Kidney (tissue), 13 donors: ENCODE measurements at regions not wholly inside any gene's neighbourhood (a gene's known extent, or its start where the extent isn't known, plus 50 kb on each side); places are given as distances from the start of the nearest gene placed in this dataset.

Experiments
- DNase-seq, 5 donors: peaks; one replicate each; pipeline ENCODE4 v3.0.0-alpha.2; 2013 to 2020
- FAIRE-seq: peaks from 2 replicates; lab custom pipeline; 2012; peaks lifted over from hg19 to GRCh38; lab: Jason Lieb, UNC
- H3K27ac ChIP-seq, 2 donors: one replicate each; pipeline ENCODE4 v1.7.0; 2013; ENCODE audit warnings: low read depth in 2 of 2, low read length in 2 of 2, inconsistent platforms in 1 of 2
- H3K27me3 ChIP-seq: one replicate; pipeline ENCODE4 v1.7.1; 2013; ENCODE audit warnings: low read length, inconsistent platforms; ENCODE audit not compliant: control insufficient read depth, insufficient read depth
- H3K36me3 ChIP-seq, 3 donors: one replicate each; pipeline versions ENCODE4 v1.7.0 to v1.7.1; 2013; ENCODE audit warnings: low read length in 3 of 3, control low read depth in 1 of 3, inconsistent platforms in 1 of 3; ENCODE audit not compliant: insufficient read depth in 3 of 3, control insufficient read depth in 2 of 3
- H3K4me1 ChIP-seq, 3 donors: one replicate each; pipeline versions ENCODE4 v1.7.0 to v1.7.1; 2013; ENCODE audit warnings: low read length in 3 of 3, inconsistent platforms in 1 of 3, low read depth in 1 of 3; ENCODE audit not compliant: control insufficient read depth in 2 of 3, insufficient read depth in 2 of 3
- H3K4me3 ChIP-seq, 3 donors: one replicate each; pipeline versions ENCODE4 v1.7.0 to v1.8.1; 2013; ENCODE audit warnings: low read length in 3 of 3, control low read depth in 1 of 3, inconsistent platforms in 1 of 3
- H3K9ac ChIP-seq, 3 donors: one replicate each; pipeline versions ENCODE4 v1.7.0 to v1.7.1; 2013; ENCODE audit warnings: low read length in 3 of 3, control low read depth in 1 of 3, inconsistent platforms in 1 of 3
- H3K9me3 ChIP-seq, 3 donors: one replicate each; pipeline versions ENCODE4 v1.7.0 to v1.7.1; 2013; ENCODE audit warnings: low read length in 3 of 3, control low read depth in 1 of 3, inconsistent platforms in 1 of 3; ENCODE audit not compliant: control insufficient read depth in 2 of 3, insufficient read depth in 1 of 3
- CTCF ChIP-seq: IDR thresholded peaks from 3 replicates; pipeline ENCODE4 v1.5.1; 2012; ENCODE audit warnings: mild to moderate bottlenecking, moderate library complexity, borderline replicate concordance; ENCODE audit not compliant: insufficient read depth; ENCODE audit errors: extremely low read depth
- intact Hi-C: fragments of 100-400 bp; cut with DNase I; formaldehyde crosslinking; loops from one replicate; pipeline ENCODE4 v1.11.1; 2022
- donor health status: control.
- donor health status: control.
- donor health status: control.
- donor health status: control.
- donor health status: control.
- donor health status: DM: yes; HTN: yes; CAD: no.
- donor health status: Normal renal cell carcinoma (clear cell type).

DNA sequence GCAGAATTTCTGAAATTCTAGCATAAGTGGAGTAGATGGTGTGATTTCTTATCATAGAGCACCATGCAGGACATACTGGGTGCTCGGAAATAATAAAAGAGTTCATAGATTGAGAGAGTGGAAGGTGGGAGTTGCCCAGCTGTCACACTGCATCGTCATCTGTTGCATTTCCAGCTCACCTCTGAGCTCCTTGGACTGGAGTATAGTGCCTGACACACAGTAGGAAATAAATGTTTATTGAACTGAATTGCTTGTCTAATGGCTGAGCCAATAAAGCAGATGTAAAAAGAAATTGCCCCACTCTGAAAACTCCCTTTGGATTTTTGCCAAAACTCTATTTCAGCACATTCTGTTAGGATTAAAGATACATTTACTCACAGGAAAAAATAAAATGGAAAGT, 108.9 kb upstream of the UBE2E1 start:
- no peak overlapping the region for H3K27ac ChIP-seq
- H3K9ac ChIP-seq, result no peak overlapping the region
- FAIRE-seq (no peak), DNase-seq (no peak)
- TF ChIP-seq CTCF, result no peak
- no peaks in the 10 kb centered on the region for H3K9me3 ChIP-seq
- H3K4me1 ChIP-seq, result no peaks in the 10 kb centered on the region
- no peaks in the 10 kb centered on the region for H3K36me3 ChIP-seq
- intact Hi-C loops, result no loop called here
- no peak overlapping the region for H3K4me3 ChIP-seq
- H3K27me3 ChIP-seq, result no peaks in the 10 kb centered on the region

GRCh38 chr3:23697416-23697815, 108.3 kb upstream of the UBE2E1 start:
- Histone ChIP-seq H3K27ac (no peak overlapping the region), H3K9me3 (no peaks in the 10 kb centered on the region), H3K36me3 (no peaks in the 10 kb centered on the region), H3K27me3 (no peaks in the 10 kb centered on the region), H3K4me3 (no peak overlapping the region), H3K4me1 (no peaks in the 10 kb centered on the region), H3K9ac (no peak overlapping the region)
- intact Hi-C loops, result no loop called here
- DNase-seq (no peak), FAIRE-seq (no peak)
- TF ChIP-seq CTCF, result no peak

DNA sequence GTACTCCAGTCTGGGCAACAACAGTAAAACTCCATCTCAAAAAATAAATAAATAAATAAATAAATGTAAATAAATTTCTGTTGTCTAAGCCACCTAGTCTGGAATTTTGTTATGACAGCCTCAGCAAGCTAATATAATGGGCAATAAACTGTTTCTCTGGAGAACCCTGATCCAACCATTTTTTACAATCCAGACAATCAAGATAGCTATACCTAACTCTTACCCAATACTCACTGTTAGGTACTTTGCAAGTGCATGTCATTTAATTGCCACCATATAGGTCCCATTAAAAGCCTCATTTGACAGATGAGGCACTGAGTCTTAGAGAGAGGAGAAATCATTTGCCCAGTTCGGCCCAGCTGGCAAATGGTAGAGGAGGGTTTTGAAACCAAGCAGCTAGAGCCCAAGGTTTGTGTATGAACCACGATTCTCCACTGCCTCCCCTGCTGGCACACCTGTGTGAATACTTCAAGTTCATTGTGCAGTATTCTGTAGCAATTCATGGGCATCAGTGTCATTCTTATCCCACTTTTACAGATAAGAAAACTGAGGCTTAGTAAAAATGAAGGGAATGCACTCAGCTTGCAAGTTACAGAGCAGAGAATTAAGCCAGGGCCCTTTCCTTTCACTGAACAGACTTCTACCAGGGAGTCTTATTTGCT, 107.0 kb upstream of the UBE2E1 start:
- DNase-seq (no peak), FAIRE-seq (no peak)
- Histone ChIP-seq H3K4me1 (no peaks in the 10 kb centered on the region), H3K9me3 (no peaks in the 10 kb centered on the region), H3K4me3 (no peak overlapping the region), H3K27me3 (no peaks in the 10 kb centered on the region), H3K36me3 (no peaks in the 10 kb centered on the region), H3K9ac (no peak overlapping the region), H3K27ac (no peak overlapping the region)
- intact Hi-C loops, result no loop called here
- TF ChIP-seq CTCF, result no peak

DNA sequence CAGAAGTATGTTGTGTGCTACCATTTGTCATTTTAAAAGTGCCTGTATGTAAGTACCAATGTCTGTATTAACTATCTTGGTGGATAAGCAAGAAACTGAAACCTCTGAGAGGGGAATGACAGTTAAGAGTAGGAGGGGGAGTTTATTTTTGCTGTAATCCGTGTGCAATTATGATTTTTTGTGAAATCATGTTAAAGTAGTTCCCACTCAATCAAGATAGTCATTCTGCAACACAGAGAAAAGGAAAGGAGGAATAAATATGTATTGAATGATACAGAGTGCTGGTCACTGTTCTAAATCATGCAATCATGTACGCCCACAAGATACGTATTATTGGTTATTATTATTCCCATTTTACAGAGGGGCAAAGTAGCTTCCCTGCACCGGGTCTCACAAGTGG, 105.1 kb upstream of the UBE2E1 start:
- Histone ChIP-seq H3K9me3 (peaks cover 0 to 5% (median 0%) of the 10 kb centered on the region in 3 donors), H3K4me1 (no peaks in the 10 kb centered on the region), H3K27ac (no peak overlapping the region), H3K36me3 (no peaks in the 10 kb centered on the region), H3K27me3 (no peaks in the 10 kb centered on the region), H3K4me3 (no peak overlapping the region), H3K9ac (no peak overlapping the region)
- FAIRE-seq, result no peak
- TF ChIP-seq CTCF, result no peak
- intact Hi-C loops, result no loop called here
- DNase-seq, result no peak
